ENCODE measurements at regions not wholly inside any gene's neighbourhood (a gene's known extent, or its start where the extent isn't known, plus 50 kb on each side); places are given as distances from the start of the nearest gene placed in this dataset.

GRCh38 chr3:14299767-14300166, 102.6 kb upstream of the SLC6A6 start:
- Histone ChIP-seq H3K4me3 (ENCODE audit: insufficient read length, low read depth) (no peak overlapping the region), H3K9me3 (ENCODE audit: insufficient read depth, low read length) (0 out of 2 replicates have a peak, but pooled peaks cover 4% of the 10 kb centered on the region), H3K9ac (ENCODE audit: insufficient read length, low read depth) (no peak overlapping the region), H3K27me3 (ENCODE audit: insufficient read depth, insufficient read length) (peaks cover 11% of the 10 kb centered on the region), H3K4me1 (ENCODE audit: insufficient read depth, insufficient read length) (peaks cover 20% of the 10 kb centered on the region), H3K36me3 (ENCODE audit: insufficient read depth, insufficient read length, low read length) (no peaks in the 10 kb centered on the region)
- TF ChIP-seq SUZ12 (IDR thresholded peaks at IDR 0.05; ENCODE audit: extremely low read depth, insufficient read depth, insufficient read length) (no peak), YY1 (IDR thresholded peaks at IDR 0.05; ENCODE audit: insufficient read depth, insufficient read length) (no peak), ZNF274 (IDR thresholded peaks at IDR 0.05; ENCODE audit: low read depth, low read length) (no peak)
- DNase-seq (ENCODE audit: low read depth, low spot score), result no peak

- peaks cover 11% of the 10 kb centered on the region for H3K27me3 ChIP-seq (ENCODE audit: insufficient read depth, insufficient read length)
- H3K4me1 ChIP-seq (ENCODE audit: insufficient read depth, insufficient read length), result peaks cover 24% of the 10 kb centered on the region
- H3K9ac ChIP-seq (ENCODE audit: insufficient read length, low read depth), result no peak overlapping the region
- H3K36me3 ChIP-seq (ENCODE audit: insufficient read depth, insufficient read length, low read length), result no peaks in the 10 kb centered on the region
- no peak for DNase-seq (ENCODE audit: low read depth, low spot score)
- TF ChIP-seq SUZ12 (IDR thresholded peaks at IDR 0.05; ENCODE audit: extremely low read depth, insufficient read depth, insufficient read length) (no peak), YY1 (IDR thresholded peaks at IDR 0.05; ENCODE audit: insufficient read depth, insufficient read length) (no peak), ZNF274 (IDR thresholded peaks at IDR 0.05; ENCODE audit: low read depth, low read length) (no peak)
- H3K4me3 ChIP-seq (ENCODE audit: insufficient read length, low read depth), result no peak overlapping the region
- no peaks in the 10 kb centered on the region for H3K9me3 ChIP-seq (ENCODE audit: insufficient read depth, low read length)
Observed at GRCh38 chr3:14300721-14301399, 101.5 kb upstream of the SLC6A6 start.

- H3K9me3 ChIP-seq (ENCODE audit: insufficient read depth, low read length), result no peaks in the 10 kb centered on the region
- no peak for DNase-seq (ENCODE audit: low read depth, low spot score)
- H3K27me3 ChIP-seq (ENCODE audit: insufficient read depth, insufficient read length), result peaks cover 12% of the 10 kb centered on the region
- TF ChIP-seq ZNF274 (IDR thresholded peaks at IDR 0.05; ENCODE audit: low read depth, low read length) (no peak), YY1 (IDR thresholded peaks at IDR 0.05; ENCODE audit: insufficient read depth, insufficient read length) (no peak), SUZ12 (IDR thresholded peaks at IDR 0.05; ENCODE audit: extremely low read depth, insufficient read depth, insufficient read length) (no peak)
- H3K4me1 ChIP-seq (ENCODE audit: insufficient read depth, insufficient read length), result peaks cover 26% of the 10 kb centered on the region
- no peak overlapping the region for H3K9ac ChIP-seq (ENCODE audit: insufficient read length, low read depth)
- H3K36me3 ChIP-seq (ENCODE audit: insufficient read depth, insufficient read length, low read length), result no peaks in the 10 kb centered on the region
- H3K4me3 ChIP-seq (ENCODE audit: insufficient read length, low read depth), result no peak overlapping the region
Observed at GRCh38 chr3:14301558-14301957, 100.8 kb upstream of the SLC6A6 start.

GRCh38 chr3:14303336-14304100, 98.9 kb upstream of the SLC6A6 start:
- no peak for DNase-seq (ENCODE audit: low read depth, low spot score)
- Histone ChIP-seq H3K4me1 (ENCODE audit: insufficient read depth, insufficient read length) (peaks cover 28% of the 10 kb centered on the region), H3K9ac (ENCODE audit: insufficient read length, low read depth) (no peak overlapping the region), H3K9me3 (ENCODE audit: insufficient read depth, low read length) (no peaks in the 10 kb centered on the region), H3K4me3 (ENCODE audit: insufficient read length, low read depth) (no peak overlapping the region), H3K36me3 (ENCODE audit: insufficient read depth, insufficient read length, low read length) (no peaks in the 10 kb centered on the region), H3K27me3 (ENCODE audit: insufficient read depth, insufficient read length) (peaks cover 11% of the 10 kb centered on the region)
- no peak for TF ChIP-seq YY1 (IDR thresholded peaks at IDR 0.05; ENCODE audit: insufficient read depth, insufficient read length)

- H3K4me3 ChIP-seq (ENCODE audit: insufficient read length, low read depth), result no peak overlapping the region
- peak; percentile 61 for DNase-seq (ENCODE audit: low read depth, low spot score)
- H3K27me3 ChIP-seq (ENCODE audit: insufficient read depth, insufficient read length), result peaks cover 11% of the 10 kb centered on the region
- peak overlapping the region; percentile 59 for H3K9ac ChIP-seq (ENCODE audit: insufficient read length, low read depth)
- no peaks in the 10 kb centered on the region for H3K36me3 ChIP-seq (ENCODE audit: insufficient read depth, insufficient read length, low read length)
- TF ChIP-seq ZNF274 (IDR thresholded peaks at IDR 0.05; ENCODE audit: low read depth, low read length), result no peak
- TF ChIP-seq YY1 (IDR thresholded peaks at IDR 0.05; ENCODE audit: insufficient read depth, insufficient read length), result no peak
- no peak for TF ChIP-seq SUZ12 (IDR thresholded peaks at IDR 0.05; ENCODE audit: extremely low read depth, insufficient read depth, insufficient read length)
- H3K9me3 ChIP-seq (ENCODE audit: insufficient read depth, low read length), result peaks cover 2% of the 10 kb centered on the region; the same call in 1 of the 2 replicates
- peaks cover 28% of the 10 kb centered on the region for H3K4me1 ChIP-seq (ENCODE audit: insufficient read depth, insufficient read length)
Observed at GRCh38 chr3:14304101-14305045, 98.0 kb upstream of the SLC6A6 start.

- no peak for DNase-seq (ENCODE audit: low read depth, low spot score)
- Histone ChIP-seq H3K36me3 (ENCODE audit: insufficient read depth, insufficient read length, low read length) (no peaks in the 10 kb centered on the region), H3K27me3 (ENCODE audit: insufficient read depth, insufficient read length) (peaks cover 11% of the 10 kb centered on the region), H3K9ac (ENCODE audit: insufficient read length, low read depth) (no peak overlapping the region), H3K4me1 (ENCODE audit: insufficient read depth, insufficient read length) (peaks cover 28% of the 10 kb centered on the region), H3K4me3 (ENCODE audit: insufficient read length, low read depth) (no peak overlapping the region), H3K9me3 (ENCODE audit: insufficient read depth, low read length) (peaks cover 8% of the 10 kb centered on the region; the same call in 1 of the 2 replicates)
- TF ChIP-seq SUZ12 (IDR thresholded peaks at IDR 0.05; ENCODE audit: extremely low read depth, insufficient read depth, insufficient read length) (no peak), YY1 (IDR thresholded peaks at IDR 0.05; ENCODE audit: insufficient read depth, insufficient read length) (no peak), ZNF274 (IDR thresholded peaks at IDR 0.05; ENCODE audit: low read depth, low read length) (no peak)
Observed at GRCh38 chr3:14305324-14305723, 97.1 kb upstream of the SLC6A6 start.
